GM18858 (cell line): ENCODE measurements at regions not wholly inside any gene's neighbourhood (a gene's known extent, or its start where the extent isn't known, plus 50 kb on each side); places are given as distances from the start of the nearest gene placed in this dataset.
"Not testable (repeated sequence)": the region's sequence is repeated elsewhere in the genome, so short reads cannot be mapped to it uniquely, and the experiment has no call there.

Experiments used
- ATAC-seq: cut with Tn5 transposase; IDR thresholded peaks from one replicate; pipeline ENCODE4 v1.9.1; 2021; ENCODE audit not compliant: unreplicated experiment

DNA sequence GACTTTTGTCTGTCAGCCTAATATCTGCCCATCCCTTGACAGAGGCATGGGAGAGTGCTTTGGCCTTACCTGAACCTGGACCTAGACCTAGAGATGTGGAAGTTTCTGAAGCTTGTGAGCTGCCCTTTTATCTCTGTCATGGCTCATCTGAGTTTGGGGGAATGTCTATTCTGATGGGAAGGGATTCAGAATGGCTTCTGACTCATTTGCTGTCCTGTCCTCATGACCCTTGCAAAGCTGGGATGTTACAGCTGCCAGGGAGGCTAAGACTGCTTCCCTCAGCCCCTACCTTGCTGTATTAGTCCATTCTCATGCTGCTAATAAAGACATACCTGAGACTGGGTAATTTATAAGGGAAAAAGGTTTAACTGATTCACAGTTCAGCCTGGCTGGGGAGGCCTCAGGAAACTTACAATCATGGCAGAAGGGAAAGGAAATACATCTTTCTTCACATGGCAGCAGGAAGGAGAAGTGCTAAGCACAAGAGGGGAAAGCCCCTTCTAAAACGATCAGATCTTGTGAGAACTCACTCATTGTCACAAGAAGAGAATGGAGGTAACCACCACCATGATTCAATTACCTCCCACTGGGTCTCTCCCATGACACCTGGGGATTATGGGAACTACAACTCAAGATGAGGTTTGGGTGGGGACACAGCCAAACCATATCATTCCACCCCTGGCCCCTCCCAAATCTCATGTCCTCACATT lies 252.2 kb downstream of the ERMARD start:
- ATAC-seq, result no peak

DNA sequence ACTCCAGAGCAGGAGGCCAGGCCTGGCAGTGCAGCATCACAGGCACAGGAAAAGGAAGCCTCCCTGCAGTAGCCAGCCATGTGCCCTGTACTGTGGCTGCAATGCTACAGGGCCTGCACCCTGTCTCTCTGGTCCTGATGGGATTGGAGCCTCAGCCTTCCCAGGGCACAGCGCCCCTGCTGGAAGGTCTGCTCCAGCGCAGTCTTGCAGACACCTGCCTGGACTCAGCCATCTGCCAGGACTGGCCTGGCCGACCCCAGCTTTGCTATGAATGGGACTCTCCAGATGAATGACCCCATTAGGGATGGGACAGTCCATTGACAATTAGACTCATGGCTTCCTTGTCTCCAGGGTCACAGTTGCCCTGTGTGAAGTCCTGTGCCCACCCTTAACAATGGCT lies 251.6 kb downstream of the ERMARD start:
- no peak for ATAC-seq

DNA sequence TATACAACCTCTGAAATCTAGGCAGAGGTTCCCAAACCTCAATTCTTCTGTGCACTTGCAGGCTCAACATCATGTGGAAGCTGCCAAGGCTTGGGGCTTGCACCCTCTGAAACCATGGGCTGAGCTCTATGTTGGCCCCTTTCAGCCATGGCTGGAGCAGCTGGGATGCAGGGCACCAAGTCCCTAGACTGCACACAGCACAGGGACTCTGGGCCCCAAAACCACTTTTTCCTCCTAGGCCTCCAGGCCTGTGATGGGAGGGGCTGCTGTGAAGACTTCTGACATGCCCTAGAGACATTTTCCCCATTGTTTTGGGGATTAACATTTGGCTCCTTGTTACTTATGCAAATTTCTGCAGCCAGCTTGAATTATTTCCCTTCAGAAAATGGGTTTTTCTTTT lies 250.4 kb downstream of the ERMARD start:
- not testable (repeated sequence) for ATAC-seq

DNA sequence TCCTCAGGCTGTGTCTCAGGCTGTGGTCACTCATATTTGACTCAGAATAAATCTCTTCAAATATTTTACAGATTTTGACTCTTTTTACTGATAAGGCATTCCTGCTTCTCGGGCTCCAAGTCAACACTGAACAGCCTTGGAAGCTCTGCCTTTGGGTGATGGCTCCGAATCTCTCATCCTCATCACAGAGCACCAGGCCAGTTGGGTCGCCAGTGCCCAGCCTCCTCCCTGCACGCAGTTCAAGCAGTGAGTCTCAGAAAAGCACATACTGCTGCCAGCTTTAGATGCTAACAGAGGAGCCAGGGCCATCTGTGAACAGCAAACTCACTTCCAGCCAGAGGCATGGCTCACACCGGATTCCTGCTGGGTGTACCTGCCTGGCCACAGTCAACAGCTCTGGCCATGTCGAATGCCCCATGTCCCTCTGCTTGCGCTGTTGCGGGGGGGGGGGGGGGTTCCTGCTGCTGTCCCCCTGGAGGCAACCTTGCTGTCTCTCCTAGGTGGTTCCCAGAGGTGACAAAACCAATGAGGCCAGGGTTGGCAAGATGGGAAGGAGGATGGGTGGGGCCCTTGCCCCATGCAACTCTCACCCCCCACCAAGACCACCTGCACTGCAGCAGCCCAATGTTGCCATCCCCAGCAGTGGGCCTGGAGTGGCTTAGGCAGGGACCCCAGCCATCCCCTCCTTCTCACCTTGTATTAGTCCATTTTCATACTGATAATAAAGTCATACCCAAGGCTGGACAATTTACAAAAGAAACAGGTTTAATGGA lies 248.8 kb downstream of the ERMARD start:
- ATAC-seq, result no peak

DNA sequence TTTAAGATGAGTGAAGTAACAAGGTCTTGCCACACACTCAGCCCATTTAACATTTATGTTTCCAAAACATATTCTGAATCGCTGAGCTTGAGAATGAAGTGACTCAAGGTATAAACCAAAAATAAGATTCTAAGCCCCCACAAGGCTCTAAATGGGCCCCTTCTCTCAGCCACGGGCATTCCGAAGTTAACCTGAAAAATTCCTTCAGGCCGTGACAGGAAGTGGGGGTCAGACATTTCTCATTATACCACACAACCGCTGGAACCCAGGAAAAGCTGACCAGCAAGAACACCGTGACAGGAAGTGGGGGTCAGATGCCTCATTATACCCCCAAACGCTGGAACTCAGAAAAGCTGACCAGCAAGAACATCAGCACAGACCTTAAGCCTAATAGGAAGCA lies 247.9 kb downstream of the ERMARD start:
- ATAC-seq, result no peak

DNA sequence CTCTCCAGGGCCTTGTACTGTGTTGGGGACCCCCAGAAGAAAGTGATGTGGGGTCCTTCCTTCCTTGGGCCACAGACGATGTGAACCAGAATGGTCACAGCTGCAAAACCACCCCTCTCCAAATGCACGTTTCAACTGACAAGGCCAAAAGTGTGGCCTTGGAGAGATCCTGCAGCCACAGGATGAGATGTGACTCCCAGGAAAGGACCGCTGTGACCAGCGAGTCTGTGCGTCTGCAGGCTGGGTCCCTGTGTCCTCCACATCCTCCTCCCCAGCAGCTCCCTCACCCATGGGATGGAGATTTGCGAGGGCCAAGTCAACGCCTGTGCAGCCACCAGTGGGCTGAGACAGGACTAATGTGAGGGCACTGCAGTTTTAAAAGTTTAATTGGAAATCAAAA lies 247.0 kb downstream of the ERMARD start:
- no peak for ATAC-seq

DNA sequence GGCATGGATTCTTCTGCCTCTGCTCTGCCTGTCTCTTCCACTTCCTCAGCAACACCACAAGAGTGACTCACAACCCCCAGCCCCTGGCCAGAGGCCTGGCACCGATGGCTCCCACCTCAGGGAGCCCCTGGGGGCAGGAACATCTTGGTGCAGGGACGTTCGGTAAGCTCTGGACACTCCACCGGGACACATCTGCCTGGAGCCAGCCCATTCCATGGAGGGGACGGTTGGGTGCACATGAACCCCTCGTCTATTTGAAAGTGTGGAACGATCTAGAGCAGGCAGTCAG lies 246.5 kb downstream of the ERMARD start:
- ATAC-seq, result no peak

DNA sequence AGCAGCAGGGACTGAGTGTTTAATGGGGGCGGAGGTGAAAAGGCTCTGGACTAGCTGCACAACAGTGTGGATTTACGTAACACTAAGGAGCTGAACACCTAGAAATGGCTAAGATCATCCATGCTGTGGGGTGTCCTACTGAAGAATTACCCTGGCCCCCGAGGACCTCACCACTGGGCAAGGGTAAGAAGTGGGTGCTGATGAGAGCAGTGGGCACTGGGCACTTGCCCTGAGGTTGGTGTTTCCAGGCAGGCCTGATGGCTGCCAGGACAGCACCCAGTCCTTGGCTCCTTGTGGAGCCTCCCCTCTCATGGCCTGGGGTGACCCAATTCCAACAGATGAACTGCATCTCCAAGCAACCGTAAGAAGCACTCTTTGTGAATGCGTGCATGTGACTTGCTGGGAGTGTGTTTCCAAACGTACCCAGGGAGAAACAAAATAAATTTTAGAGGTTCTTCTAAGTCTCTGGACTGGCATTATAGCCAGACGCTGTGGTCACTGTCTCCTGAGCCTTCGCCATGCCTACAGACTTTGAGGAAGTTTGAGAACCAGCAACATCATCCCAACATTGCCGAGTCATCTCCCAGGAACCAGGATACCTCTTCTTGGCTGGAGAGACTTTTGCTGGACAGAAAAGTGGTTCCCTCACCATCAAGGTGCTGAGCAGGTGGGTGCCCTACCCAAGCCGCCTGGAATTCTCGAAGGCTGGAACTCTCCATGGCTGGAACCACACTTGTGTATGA lies 245.9 kb downstream of the ERMARD start:
- ATAC-seq, result no peak

DNA sequence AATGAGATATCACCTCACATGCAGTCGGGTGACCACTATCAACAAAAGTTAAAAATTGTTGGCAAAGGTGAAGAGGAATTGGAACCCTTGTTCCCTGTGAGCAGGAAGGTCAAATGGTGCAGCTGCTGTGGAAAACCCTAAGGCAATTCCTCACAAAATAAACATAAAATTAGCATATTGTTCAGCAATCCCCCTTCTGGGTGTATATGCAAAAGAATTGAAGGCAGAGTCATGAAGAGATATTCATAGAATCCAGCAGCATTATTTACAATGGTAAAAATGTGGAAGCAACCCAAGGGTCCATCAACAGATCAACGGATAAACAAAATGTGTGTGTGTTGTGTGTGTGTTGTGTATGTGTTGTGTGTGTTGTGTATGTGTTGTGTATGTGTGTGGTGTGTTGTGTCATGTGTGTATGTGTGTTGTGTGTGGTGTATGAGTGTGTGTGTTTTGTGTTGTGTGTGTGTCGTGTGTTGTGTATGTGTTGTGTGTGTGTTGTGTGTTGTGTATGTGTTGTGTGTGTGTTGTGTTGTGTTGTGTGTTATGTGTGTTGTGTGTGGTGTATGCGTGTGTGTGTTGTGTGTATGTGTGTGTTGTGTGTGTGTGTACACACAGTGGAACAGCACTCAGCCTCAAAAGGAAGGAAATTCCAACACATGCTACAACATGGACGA lies 245.1 kb downstream of the ERMARD start:
- no peak for ATAC-seq

DNA sequence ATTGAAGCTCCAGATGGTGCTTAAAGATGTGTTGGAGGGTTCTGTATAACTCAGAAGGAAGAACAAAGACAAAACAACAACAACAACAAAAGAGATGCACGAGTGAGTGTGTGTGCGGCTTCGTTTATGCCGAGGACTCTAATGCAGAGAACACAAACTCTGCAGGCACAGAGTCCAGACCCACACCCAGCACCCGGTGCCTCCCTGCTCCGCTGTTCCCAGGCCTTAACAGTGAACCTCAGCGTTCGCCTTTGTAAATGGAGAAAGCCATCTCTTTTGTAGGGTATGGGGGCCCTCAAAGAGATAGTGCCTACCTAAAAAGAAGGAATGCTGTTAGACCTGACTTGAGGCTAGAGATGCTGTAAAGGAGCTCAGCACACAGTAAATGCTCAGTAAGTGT lies 243.3 kb downstream of the ERMARD start:
- no peak for ATAC-seq

DNA sequence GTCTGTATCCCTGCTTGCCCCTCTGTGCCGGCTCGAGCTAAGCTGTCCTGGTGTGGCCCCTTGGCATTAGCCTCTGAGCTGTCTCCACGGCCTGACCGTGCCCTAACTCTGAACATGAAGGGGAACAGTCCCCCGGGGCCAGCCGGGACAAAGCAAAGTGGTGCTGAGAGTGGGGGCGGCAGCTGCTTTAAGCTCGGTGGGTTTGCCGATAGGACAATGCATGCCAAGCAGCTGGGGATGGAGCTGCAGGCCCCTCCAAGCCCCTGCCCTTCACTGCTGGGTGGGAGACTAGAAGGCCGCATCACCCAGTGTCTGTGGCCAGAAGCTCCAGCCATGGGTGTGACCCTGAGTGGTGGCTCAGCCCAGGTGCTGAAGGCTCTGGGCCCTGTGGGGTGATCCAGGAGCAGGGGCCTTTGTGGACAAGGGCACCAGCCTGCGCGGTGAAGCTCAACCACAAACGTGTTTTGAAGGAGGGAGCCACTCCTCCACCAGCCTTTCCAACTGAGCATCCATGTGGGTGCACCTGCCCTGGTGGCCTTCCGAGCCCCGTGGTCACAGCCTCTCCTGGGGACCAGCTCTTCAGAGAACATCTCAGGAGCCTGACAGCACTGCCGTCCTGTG lies 242.5 kb downstream of the ERMARD start:
- ATAC-seq, result no peak

DNA sequence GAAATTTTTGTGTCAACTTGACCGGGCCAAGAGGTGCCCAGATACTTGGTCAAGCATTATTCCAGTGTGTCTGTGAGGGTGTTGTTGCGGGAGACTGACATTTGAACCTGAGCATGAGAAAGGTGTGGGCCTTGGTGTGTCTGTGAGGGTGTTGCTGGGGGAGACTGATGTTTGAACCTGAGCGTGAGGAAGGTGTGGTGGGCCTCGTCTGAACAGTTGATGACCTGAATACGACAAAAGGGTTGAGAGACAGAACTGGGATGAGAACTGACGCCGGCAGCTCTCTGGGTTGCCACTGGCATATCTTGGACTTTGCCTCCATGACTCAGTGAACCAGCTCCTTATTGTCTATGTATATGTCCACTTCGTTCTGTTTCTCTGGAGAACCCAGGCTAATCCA lies 240.5 kb downstream of the ERMARD start:
- no peak for ATAC-seq

DNA sequence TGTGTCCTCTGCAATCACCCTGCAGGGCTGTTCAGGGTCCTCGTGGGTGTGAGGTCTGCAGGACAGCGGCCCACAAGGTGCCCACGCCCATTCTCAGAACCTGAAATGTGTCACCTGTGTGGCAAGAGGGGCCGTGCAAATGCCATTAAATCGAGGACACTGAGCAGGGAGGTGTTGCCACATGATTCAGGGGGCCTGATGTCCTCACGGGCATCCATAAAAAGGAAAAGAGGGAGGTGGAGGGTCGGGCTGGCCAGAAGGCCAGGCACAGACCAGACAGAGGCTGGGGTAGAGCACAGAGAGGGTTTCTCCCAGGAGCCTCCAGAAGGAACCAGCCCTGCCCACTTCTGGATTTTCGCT lies 239.6 kb downstream of the ERMARD start:
- ATAC-seq, result no peak

DNA sequence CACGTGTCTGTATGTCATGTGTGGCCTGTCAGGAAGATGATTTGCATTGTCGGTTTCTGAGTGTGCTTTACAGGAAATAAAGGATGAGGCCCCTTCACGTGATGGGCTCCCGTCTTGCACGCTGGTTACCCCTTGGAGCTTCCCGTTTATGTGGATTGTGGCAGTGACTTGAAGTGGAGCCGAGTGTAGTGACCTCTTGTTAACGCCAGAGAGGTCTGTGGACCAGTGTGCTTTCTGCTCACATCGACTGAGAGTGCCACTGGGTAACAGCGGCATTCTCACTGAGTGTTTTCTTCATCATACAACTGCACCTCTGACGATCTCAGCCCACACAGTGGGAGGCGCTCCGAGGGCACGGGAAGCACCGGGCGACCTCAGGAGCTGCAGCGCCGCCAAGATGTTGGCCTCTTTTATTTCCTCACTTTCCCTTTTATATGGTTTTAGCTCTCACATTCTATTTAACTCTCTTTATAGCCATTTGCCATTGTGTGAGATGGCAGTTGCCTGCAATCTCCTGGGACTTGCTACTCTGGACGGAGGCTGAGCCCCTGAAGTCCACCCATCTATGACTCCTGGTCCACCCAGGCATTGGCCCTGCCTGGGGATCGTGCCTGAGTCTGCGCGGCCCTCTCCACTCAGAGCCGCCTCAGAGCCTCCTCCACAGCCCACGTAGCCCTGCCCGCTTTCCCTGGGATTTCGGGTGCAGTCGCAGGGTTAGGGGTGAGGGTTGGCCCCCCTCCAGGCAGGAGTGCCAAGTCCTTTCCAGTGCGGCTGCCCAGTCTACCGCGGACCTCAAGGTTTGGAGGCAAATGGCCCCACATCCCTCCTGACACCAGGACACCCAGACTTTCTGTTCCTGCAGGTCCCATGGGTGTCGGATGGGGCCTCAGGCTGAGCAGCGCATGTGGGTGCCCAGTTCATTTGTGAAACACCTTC lies 238.9 kb downstream of the ERMARD start:
- peak; percentile 58 for ATAC-seq

DNA sequence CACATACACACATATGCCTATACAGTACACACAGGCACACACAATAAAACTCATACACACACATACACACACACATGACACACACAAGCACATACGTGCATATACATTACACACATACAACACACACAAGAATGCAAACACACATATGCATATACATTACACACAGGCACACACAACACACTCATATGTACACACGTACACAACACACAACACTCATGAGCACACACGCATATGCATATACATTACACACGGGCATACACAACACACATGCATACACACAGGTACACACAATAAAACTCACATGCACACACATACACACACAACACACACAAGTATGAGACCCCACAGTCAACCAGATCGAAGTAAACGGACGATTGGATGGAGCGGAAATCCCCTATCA lies 238.2 kb downstream of the ERMARD start:
- no peak for ATAC-seq

DNA sequence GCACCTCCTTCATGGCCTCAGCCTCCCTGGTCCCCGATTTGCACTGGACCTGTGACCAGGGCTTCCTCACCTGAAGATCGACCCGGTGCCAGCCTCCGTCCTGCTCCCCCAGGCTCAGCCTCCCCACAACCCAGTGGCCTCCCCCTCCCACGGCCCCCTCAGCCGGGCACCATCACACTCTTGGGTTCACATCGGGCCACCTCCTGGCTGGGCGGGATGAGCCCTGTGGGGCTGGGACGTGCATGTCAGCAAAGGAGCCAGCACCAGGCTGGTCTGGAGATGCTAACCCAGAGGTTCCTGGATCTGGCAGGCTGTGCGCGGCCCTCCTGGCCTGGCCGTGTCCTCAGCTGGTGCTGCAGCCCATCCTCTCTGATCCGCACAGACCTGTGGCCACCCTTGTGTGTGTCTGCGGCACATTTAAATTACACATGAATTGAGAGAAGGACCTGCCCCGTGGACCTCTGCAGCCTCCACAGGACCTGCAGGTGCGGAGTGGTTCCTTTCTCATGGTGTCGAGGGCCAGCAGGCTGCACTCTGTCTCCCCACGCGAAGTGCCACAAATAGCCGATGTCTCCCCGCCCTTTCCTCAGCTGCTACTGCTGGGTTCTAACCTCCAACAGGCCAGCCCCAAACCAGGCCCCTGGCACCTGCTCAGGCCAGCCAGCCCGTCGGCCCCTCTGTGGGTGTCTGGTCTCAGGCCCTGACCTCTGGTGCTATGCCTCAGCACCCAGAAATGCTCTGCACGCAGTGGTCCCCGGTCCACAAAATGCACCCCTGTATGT lies 237.5 kb downstream of the ERMARD start:
- no peak for ATAC-seq

DNA sequence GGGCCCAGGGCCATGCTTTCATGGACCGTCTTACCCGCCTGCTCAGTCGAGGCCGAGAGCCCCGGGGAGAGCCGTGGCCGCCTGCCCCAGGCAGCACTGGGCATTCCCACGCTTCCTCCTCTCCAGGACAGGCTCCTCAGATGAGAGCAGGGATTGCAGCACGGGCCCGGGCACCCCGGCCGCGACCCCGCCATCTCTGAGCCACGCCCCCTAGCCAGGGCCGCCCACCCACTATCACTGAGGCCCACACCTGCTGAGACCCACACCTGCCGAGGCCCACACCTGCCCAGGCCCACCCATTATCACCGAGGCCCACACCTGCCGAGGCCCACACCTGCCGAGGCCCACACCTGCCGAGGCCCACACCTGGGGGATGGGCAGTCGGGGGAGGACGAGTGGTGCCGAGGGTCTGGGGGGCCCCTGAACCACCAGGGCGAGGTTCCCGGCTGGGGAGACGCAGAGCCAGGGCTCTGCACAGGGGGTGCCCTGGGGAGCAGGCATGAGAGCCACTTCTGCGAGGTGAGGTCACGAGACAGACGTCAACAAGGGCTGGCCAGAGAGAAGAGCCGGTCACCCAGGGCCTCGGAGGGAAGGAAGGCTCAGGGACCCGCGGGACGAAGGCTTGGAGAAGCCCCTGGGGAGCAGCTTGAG lies 235.6 kb downstream of the ERMARD start:
- ATAC-seq, result no peak

DNA sequence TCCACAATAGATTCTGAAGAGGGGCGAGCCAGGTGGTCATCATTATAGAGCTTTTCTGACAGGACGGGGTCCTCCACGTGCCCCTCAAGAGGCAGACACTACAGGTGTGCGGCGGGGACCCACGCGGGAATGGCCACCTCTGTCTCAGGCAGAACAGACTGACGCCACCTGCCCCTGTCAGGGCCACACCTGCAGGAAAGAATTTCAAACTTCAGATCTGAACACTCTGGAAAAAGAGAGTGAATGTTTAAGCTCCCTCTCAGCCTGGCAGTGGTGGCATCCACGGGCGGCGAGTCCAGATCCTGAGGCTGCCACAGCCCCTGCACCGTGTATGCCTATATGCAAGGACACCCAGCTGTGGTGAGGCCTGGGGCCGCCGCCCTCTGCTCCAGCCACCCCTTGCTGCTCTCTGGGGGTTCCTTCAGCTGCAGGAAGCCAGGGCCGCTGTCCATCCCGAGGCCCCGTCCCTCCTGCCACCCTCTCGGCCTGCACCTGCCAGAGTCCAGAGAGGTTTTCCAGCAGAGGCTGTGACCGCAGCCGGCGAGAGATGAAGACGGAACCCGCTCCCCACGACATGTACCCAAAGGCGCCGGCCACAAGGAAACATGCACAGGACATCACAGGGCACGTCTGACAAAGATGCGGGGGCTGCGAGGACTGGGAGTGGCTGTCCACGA lies 234.9 kb downstream of the ERMARD start:
- ATAC-seq, result no peak
